ENCODE measurements at regions not wholly inside any gene's neighbourhood (a gene's known extent, or its start where the extent isn't known, plus 50 kb on each side); places are given as distances from the start of the nearest gene placed in this dataset.
"Not testable (repeated sequence)": the region's sequence is repeated elsewhere in the genome, so short reads cannot be mapped to it uniquely, and the experiment has no call there.

DNA sequence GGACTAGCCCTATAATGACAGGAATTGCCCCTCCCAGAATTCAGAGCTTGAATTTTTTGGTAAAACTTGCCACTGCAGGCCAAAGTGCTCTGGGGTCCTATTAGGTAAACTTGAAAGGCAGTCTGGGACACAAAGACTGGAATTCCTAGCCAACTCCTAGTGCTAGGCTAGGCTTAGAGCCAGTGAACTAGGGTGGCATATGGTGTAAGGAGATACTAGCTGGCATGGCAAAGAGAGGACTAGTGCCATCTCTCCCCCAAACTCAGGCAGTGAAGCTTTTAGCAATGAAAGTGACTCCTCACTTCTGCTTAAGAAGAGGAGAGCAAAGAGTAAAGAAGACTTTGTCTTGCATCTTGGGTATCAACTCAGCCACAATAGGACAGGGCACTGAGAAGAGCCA lies 410.5 kb upstream of the CNTNAP5 start:
- no peak for DNase-seq

DNA sequence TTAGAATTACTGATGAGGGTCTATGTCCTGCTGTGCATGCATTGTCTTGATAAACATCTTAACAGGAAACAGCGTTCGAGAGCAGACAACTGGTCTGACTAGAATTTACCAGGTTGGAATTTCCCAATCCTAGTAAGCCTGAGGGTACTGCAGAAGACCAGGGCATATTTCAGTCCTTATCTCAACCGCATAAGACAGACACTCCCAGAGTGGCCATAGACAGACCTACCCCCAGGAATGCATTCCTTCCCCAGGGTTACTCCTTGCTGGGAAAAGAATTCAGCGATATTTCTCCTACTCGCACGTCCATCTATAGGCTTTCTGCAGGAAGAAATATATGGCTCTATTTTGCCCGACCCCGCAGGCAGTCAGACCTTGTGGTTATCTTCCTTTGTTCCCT lies 406.4 kb upstream of the CNTNAP5 start:
- DNase-seq = not testable (repeated sequence)

DNA sequence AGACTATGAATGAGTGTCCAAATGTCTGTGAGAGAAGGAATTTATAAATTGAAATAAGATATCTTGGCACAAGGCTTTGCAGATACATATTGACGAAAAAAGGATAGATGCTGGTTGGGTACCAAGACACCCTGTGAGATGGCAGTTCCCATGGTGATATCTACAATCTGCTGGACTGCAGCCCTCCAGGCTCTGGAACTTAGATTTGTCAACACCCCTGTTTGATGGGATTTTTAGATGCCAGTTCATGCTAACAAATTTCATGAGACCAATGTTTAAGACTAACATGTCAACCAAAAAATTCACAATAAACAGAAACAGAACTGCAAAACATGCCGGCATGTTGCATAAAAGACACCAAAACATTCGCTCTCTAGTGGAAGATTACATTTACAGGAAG lies 400.3 kb upstream of the CNTNAP5 start:
- no peak for DNase-seq

DNA sequence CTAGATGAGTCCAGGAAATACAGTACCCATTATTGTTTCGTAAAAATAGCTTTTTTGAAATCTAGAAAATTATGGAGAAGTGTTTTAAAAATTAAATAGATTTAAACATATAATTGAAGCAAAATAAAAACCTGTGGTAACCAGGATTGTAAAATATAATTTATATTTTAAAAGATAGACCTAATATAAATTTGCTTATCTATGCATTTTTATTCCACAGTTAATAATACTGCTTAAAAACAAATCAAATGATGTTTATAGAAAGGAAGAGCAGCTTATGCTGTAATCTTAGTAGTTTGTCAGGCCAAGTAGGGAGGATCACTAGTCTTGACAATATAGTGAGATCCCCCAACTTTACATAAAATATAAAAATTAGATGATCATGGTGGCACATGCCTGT lies 388.9 kb upstream of the CNTNAP5 start:
- DNase-seq = no peak

DNA sequence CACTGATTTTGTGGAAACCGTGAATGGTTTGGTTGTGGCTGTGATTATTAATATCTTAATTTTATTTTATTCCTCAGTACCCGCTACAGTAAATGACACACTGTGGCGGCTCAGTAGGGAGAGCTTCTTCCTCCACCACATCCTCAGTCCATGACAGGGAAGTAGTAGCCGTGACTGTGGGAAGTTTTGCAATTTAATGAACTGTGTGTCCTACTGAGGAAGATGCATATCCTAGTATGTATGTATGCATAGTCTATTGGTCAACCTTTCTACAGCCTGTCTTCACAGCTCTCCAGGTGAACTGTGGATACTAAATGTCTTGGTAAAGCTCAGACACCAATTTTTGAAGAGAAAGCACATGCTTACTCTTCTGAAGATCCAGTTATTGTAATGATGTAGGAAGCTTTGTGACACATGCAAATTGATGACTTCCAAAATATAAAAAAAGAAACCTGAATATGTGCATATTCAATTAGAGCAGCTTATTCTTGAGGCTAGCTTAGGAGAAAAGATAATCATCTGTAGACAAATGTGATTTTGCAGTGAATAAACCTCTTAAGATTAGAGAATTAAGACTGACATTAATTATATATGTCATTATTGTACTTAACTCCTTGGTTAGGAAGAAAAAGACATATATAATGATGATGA lies 384.3 kb upstream of the CNTNAP5 start:
- DNase-seq = no peak

DNA sequence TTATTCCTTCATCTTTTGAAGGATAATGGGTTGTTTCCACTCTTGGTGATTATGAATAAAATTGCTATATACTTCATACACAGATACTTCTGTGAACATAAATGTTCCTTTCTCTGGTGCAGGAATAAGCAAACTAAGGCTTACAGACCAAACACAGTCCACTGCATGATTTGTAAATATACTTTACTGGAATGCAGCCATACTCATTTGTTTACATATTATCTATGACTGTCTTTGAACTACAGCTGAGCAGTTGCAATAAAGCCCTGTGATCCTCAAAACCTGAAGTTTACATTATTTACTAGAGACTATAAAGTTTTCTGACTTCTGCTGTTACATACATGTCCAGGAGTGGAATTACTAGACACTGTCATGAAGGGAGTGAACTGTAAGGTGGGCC lies 381.0 kb upstream of the CNTNAP5 start:
- DNase-seq = no peak

DNA sequence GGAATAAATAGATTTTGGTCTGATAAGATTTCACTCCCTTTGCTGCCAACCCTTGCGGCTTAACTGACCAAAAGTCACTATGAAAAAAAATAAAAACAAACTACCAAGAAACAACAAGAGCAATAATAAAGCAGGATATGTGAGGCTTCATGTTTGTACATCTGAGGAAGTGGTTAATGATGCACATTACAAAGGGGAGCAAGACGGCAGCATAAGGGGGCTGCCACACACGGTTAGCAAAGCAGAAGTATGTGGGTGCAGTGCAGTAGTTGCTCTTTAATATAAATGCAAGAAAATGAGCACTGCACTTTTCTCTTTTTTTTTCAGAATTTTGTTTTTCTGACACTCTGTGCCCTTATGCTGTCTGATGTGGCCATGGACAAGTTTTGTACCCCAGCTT lies 377.1 kb upstream of the CNTNAP5 start:
- no peak for DNase-seq

DNA sequence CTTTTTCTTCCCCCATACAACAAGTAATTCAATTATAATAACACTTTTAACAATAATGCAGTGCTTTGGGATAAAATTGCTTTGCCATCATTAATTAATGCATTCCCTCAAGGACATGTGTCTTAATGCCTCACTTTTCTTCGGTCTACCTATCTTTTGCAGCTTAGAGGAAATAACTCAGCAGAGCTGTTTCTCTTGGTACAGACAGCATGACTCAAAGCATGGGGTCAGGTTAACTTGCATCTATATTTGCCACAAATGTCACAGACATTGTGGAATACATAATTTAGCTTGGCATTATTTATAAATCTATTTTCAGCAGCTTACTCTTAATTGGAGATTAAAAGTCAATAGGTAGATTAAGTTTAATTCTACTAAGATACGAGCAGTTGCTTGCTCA lies 376.1 kb upstream of the CNTNAP5 start:
- DNase-seq = no peak

DNA sequence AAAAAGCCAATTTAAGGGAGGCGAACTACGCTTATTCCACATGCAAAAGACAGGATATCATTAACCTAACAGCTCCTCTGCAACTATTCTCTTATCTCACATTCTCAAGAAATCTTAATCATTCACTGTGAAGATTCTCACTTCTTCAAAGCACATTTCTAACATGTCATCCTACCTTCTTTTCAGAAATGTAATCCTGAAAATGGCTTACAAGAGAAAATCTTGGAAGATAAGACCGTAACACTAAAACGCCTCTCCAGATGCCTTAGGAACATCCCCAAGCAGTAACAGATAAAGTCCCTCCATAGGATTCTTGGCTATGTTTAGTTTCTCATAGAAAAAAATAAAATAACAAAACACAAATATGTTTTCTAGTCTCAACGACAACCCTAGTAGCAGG lies 373.9 kb upstream of the CNTNAP5 start:
- DNase-seq = no peak

DNA sequence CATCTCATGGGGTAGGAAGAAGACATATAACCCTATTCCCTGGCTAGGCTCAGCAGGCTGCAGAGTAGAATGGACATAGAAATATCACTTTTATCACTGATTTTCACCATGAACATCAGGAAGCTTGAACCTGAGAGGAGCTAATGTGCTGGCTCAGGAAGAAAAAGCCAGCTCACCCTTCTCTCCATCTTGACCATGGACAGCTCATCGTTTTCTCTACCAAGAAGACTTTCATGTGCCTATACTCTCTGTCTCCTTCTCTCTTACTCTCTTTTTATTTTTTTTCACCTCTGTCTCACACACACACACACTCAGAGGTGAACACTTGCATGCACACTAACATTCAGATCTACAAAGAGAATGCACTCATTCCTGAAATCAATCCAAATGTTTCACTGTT lies 372.8 kb upstream of the CNTNAP5 start:
- DNase-seq = no peak

DNA sequence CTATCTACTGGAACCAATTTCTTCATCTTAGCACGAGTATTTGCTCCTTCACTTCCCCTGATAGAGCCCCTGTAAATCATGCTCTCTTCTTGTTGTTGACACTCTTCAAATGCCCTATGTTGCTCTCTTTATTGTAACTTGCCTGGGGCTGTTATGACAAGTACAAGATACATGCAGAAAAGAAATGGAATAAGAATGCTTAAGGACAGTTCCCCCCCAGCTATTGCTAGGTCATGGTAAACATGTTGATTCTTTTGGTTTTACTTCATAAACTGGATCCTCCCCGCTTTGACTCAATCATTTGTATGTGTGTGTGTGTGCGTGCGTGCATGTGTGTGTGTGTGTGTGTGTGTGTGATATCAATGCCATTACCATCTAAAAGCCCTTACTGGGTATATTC lies 368.5 kb upstream of the CNTNAP5 start:
- DNase-seq = no peak

DNA sequence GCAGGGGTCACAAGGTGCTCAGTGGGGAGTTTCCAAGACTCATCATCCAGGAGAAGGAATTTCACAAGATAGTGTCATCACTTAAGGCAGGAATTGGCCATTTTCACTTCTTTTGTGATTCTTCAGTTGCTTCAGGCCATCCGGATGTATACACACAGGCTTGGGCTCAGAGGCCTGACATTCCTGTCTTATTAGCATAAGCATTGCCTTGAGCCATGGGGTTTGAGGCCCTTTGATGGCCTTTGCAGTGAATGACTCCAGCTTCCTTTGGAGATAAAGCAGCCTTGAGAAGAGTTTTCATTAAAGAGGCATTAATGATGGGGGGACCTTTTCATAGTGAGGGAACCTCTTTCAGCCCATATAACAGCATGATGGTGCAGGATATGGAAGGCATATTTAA lies 366.0 kb upstream of the CNTNAP5 start:
- no peak for DNase-seq

DNA sequence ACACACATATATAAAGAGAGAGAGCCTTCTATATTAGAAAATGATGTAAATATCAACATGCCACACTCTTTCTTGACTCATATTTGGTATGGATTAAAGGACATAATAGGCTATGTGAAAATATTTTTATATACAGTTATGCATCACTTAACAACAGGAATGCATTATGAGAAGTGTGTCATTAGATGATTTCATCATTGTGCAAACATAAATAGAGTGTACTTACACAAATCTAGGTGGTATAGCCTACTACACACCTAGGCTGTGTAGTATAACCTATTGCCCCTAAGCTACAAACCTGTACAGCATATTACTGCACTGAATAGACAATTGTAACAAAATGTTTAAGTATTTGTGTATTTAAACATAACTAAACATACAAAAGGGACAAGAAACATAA lies 354.8 kb upstream of the CNTNAP5 start:
- no peak for DNase-seq

DNA sequence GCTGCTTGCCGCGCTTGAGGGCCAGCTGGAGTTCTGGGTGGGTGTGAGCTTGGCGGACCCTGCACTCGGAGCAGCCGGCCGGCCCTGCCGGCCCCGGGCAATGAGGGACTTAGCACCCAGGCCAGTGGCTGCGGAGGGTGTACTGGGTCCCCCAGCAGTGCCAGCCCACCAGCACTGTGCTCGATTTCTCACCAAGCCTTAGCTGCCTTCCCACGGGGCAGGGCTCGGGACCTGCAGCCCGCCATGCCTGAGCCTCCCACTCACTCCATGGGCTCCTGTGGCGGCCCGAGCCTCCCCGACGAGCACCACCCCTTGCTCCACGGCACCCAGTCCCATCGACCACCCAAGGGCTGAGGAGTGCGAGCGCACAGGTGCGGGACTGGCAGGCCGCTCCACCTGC lies 341.3 kb upstream of the CNTNAP5 start:
- DNase-seq = not testable (repeated sequence)

DNA sequence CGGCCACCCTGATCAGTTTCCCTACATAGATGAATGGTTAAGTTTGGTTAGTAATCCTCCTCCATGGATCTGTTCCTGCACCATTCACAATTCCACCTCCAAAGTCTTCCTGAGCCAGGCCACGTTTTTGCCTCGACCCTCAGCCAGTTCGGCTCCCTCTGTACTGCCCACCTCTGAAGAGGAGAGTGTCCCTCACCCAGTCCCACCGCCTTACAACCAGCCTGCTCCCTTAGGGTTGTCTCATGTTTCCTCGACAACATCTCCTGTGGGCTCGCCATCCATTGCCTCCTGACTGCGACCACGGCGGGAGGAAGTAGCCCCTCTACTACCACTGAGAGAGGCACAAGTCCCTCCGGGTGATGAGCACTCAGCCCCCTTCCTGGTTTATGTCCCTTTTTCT lies 338.0 kb upstream of the CNTNAP5 start:
- DNase-seq = no peak

DNA sequence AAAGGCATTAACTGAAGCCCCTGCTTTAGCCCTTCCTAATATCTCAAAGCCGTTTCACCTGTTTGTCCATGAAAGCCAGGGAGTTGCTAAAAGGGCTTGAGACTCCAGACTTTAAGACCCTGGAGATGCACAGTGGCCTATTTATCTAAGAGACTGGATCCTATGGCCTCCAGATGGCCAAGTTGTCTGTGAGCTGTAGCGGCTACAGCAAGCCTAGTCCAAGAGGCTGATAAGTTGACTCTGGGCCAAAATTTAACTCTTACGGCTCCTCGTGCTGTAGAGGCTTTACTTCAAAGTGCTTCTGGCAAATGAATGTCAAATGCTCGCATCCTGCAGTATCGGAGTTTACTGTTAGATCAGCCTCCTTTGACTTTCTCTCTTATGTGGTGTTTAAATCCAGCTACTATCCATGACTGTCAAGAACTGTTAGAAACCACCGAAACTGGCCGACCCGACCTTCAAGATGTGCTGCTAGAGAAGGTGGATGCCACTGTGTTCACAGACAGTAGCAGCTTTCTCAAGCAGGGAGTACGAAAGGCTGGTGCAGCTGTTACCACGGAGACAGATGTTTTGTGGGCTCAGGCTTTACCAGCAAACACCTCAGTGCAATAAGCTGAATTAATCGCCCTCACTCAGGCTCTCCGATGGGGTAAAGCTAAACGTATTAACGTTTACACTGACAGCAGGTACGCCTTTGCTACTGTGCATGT lies 336.7 kb upstream of the CNTNAP5 start:
- DNase-seq = peak; percentile 85 to 91

DNA sequence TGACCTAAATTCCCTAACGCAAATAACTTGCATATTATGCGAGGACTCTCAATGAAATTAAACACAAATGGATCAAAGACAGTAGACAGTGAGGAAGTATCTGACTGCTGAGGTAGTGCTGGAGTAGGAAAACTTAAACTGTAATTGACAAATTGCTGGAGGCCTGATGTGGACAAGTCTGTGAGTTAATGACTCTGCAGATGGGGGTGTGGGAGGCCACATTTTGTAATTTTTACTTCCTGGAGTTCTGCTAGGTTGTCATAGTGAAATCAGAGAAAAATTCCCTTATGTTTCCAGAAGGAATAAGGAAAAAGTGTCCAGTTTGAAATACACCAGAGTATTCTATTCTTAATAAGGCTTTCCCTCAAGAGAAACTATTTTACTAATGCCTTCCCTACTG lies 333.0 kb upstream of the CNTNAP5 start:
- DNase-seq = no peak

DNA sequence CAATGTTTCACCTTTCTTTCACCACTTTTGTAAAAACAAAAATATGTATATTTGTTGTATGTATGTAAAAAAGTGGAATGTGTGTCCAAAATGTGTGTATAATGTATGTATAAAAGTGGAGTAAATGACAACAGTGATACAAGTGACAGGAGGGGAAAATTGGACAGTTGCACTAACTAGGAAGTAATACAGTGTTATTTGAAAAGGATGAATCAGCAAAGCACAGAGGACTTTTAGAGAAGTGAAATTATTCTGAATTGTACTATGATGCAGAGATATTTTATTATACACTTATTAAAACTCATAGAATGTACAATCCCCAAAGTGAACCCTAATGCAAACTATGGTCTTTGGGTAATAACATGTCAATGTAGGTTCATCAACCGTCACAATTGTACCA lies 331.3 kb upstream of the CNTNAP5 start:
- no peak for DNase-seq

DNA sequence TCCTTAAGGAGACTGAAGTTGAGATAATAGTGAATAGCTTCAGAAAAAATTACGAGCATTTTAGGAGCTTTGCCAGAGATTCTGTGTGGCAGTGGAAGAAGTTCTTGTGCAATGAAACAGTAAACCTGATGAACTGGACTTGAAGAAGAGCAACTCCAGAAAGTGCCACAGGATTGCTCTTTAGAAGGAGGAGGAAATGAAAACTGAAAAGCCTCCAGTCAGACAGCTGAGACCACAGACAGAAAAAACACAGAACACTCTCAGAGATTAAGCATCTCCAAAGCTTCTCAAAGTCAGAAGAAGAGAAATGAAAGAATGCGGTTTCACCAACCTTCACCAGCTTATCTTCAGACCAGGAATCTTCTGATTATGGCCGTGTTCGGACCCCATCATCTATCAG lies 329.7 kb upstream of the CNTNAP5 start:
- no peak for DNase-seq

DNA sequence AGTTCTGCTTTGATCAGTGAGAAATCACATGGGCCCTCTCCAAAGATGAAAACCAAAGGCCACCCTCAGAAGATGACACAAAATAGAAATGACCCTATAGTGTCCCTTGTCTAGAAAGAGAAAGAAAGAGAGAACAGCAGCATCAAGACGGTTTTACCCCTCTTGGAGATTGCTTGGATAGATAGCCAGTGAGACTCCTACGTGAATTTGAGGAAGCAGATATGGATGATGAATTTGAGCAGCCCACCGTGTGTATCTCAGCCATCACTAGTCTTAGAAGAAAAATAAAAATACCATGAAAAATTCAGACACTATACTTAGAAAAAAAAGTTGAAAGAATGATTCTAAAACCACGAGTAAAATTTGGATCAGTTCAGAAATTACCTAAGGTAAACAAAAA lies 329.1 kb upstream of the CNTNAP5 start:
- DNase-seq = no peak

DNA sequence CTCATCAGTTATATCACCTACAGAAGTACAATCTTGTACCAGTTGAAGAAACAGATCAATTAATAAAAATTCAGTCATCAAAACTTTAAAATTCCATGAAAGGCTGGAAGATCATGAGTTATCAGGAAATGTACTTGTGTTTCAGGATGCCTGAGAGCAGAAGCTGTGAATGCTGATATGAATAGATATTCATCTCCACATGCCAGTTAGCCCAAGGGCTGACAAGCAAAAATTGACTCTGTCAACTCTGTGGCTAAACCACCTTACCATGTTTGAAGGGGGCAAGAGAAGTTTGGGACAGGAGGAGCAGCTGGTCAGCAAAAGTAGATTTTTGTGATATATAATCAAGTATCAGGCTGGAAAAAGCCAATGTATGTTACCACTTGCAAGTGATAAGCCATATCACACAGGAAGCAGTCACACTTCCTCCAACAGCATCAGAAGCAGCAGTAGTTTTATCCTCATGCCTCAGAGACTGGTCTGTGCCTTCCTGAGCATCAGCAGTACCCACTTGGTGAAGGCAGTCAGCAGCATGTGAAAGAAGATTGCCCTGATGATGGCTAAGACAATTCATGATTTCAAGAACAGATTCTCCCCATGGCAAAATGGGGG lies 328.2 kb upstream of the CNTNAP5 start:
- no peak for DNase-seq

DNA sequence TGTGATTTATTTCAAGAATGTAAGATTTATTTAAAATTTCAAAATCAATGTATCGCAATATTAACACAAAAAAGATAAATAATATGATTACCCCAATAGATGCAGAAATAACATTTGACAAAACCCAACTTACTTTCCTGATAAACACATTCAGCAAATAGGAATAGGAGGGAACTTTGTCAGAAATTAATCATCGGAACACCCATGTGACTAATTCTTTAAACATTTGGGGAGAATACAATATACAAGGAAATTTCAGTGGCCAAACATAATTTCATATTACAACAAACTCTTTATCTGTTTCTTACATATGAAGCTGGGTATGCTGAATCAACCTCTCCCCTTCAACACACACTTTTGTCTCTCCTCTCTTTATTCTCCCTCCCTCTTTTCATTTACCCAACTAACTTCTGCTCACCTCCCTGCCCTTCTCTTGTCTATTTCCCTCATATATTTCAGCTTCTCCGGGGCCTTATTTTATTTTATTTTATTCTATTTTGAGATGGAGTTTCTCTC lies 309.6 kb upstream of the CNTNAP5 start:
- DNase-seq = no peak

DNA sequence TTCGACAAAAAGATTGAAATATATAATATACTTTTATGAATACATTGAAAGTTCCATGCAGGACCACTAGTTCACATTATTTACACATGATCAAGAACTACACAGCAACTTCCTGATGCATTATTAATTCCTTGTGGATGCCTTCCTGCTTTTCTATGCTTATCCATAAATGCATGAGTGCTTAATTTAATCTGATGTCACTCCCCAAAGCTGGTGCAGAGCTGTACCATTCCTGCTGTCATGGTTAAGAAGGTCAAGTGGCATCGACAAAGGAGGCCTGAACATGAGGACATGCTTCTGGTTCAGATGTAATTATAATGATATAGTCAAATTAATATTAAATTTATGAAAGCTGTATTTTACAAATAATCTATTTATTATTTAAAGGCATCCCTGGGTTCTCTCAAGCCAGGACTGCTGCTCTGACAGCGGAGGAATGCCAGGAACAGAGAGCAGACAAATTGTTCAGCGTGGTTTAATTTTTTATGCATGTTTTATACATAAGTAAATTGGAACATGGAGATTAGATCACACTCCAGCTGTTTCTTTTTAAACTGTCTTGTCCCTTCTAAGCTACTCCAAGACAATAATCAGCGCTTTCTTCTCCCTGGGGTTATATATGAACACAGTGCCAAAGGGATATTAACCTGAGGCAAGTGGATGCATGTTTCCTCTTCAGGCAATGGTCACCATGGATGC lies 307.3 kb upstream of the CNTNAP5 start:
- DNase-seq = peak; percentile 19 to 32

DNA sequence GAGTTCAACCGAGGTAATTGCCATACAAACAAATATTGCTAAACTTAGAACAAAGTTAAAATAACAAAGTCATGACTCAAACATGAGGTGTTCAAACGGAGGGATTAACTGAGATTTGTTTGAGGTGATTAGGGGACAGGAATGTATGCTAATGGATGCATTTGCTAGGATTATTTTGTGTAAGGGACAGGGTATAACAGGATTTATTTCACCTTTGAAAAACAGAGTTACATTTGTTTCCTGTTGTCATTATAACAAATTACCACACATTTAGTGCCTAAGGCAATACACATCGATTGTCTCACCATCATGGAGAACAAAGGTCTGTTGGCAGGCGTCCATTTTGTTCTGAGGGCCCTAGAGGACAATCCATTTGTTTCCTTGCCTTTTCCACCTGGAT lies 304.3 kb upstream of the CNTNAP5 start:
- DNase-seq = no peak
